WTC11 (cell line): ENCODE measurements at regions not wholly inside any gene's neighbourhood (a gene's known extent, or its start where the extent isn't known, plus 50 kb on each side); places are given as distances from the start of the nearest gene placed in this dataset.

Source experiments
- ATAC-seq: fragments of 200-7000 bp; cut with Tn5 transposase; 2 replicates; pipeline ENCODE4 v1.10.0; 2021; ENCODE audit warnings: mild to moderate bottlenecking, moderate library complexity
- CTCF ChIA-PET: fragments of 300-600 bp; sonication (Branson Sonifier 250); formaldehyde crosslinking; loops from one replicate; lab custom pipeline; 2021; ENCODE audit warnings: antibody characterized with exemption; lab: Charles Lee
- POLR2A ChIA-PET: fragments of 350-600 bp; sonication (Branson Sonifier 250); formaldehyde crosslinking; loops from one replicate; lab custom pipeline; 2021; ENCODE audit warnings: antibody characterized with exemption; lab: Charles Lee
- DNase-seq: peaks from one replicate; pipeline ENCODE4 v3.0.0; 2021; ENCODE audit warnings: low spot score
- H3K27ac Mint-ChIP-seq: 2 replicates; pipeline ENCODE4 v1.8.0; 2021; ENCODE audit warnings: mixed read lengths
- H3K27me3 Mint-ChIP-seq: 2 replicates; pipeline ENCODE4 v1.8.0; 2021; ENCODE audit warnings: low read depth, mild to moderate bottlenecking, moderate library complexity, mixed read lengths
- H3K36me3 Mint-ChIP-seq: 2 replicates; pipeline ENCODE4 v1.8.0; 2021; ENCODE audit warnings: mixed read lengths
- H3K4me1 Mint-ChIP-seq: 2 replicates; pipeline ENCODE4 v1.8.0; 2022; ENCODE audit warnings: mixed read lengths
- H3K4me3 Mint-ChIP-seq: 2 replicates; pipeline ENCODE4 v1.8.0; 2021; ENCODE audit warnings: mild to moderate bottlenecking, moderate library complexity, mixed read lengths
- H3K9me3 Mint-ChIP-seq: 2 replicates; pipeline ENCODE4 v1.8.0; 2021; ENCODE audit warnings: mixed read lengths
- ATF1 ChIP-seq: sonication (generic); formaldehyde crosslinking; IDR thresholded peaks from 2 replicates; pipeline ENCODE4 v1.8.1; 2023; ENCODE audit warnings: mild to moderate bottlenecking, moderate library complexity, missing genetic modification reagents
- CREM ChIP-seq: sonication (generic); formaldehyde crosslinking; IDR thresholded peaks from 2 replicates; pipeline ENCODE4 v1.8.1; 2022; ENCODE audit warnings: mild to moderate bottlenecking, missing genetic modification reagents, moderate library complexity
- FOXP1 ChIP-seq: sonication (generic); formaldehyde crosslinking; IDR thresholded peaks from 2 replicates; pipeline ENCODE4 v1.8.0; 2022; ENCODE audit warnings: missing genetic modification reagents, mild to moderate bottlenecking, moderate library complexity, borderline replicate concordance
- GTF2I ChIP-seq: fragments of 250-450 bp; sonication (Bioruptor Pico); conservative IDR thresholded peaks from 2 replicates; pipeline ENCODE4 v1.4.0; 2021; ENCODE audit warnings: mild to moderate bottlenecking
- HMGA2 ChIP-seq: fragments of 250-450 bp; sonication (Bioruptor Pico); IDR thresholded peaks from 2 replicates; pipeline ENCODE4 v1.4.0; 2021; ENCODE audit warnings: mild to moderate bottlenecking, moderate library complexity
- NFE2L1 ChIP-seq: sonication (generic); formaldehyde crosslinking; IDR thresholded peaks from 2 replicates; pipeline ENCODE4 v1.8.1; 2023; ENCODE audit warnings: missing genetic modification reagents
- OVOL2 ChIP-seq: fragments of 250-450 bp; sonication (Bioruptor Pico); IDR thresholded peaks from 2 replicates; pipeline ENCODE4 v1.9.0; 2021; ENCODE audit warnings: mild to moderate bottlenecking, borderline replicate concordance
- SMAD3 ChIP-seq: sonication (generic); formaldehyde crosslinking; IDR thresholded peaks from 2 replicates; pipeline ENCODE4 v1.8.0; 2022; ENCODE audit warnings: missing genetic modification reagents, mild to moderate bottlenecking, borderline replicate concordance
- SMAD4 ChIP-seq: sonication (generic); formaldehyde crosslinking; IDR thresholded peaks from 2 replicates; pipeline ENCODE4 v1.8.0; 2022; ENCODE audit warnings: mild to moderate bottlenecking, missing genetic modification reagents
- SP1 ChIP-seq: sonication (generic); formaldehyde crosslinking; conservative IDR thresholded peaks from 2 replicates; pipeline ENCODE4 v1.8.1; 2022; ENCODE audit warnings: missing genetic modification reagents
- TP53 ChIP-seq: sonication (generic); formaldehyde crosslinking; IDR thresholded peaks from 2 replicates; pipeline ENCODE4 v1.8.1; 2023; ENCODE audit warnings: mild to moderate bottlenecking, missing genetic modification reagents
- USF2 ChIP-seq: sonication (generic); formaldehyde crosslinking; IDR thresholded peaks from 2 replicates; pipeline ENCODE4 v1.8.1; 2023; ENCODE audit warnings: mild to moderate bottlenecking, missing genetic modification reagents, moderate library complexity
- ZNF263 ChIP-seq: sonication (generic); formaldehyde crosslinking; IDR thresholded peaks from 2 replicates; pipeline ENCODE4 v1.8.1; 2022; ENCODE audit warnings: low read depth, mild to moderate bottlenecking, moderate library complexity, missing genetic modification reagents
- ZNF512 ChIP-seq: sonication (generic); formaldehyde crosslinking; IDR thresholded peaks from 2 replicates; pipeline ENCODE4 v1.8.1; 2022; ENCODE audit warnings: missing genetic modification reagents, borderline replicate concordance
- TF ChIP-seq, protein P1 (sequence below): sonication (generic); formaldehyde crosslinking; IDR thresholded peaks from 2 replicates; pipeline ENCODE4 v1.8.1; 2023; ENCODE audit warnings: mild to moderate bottlenecking, missing genetic modification reagents, borderline replicate concordance
- TF ChIP-seq, protein P2 (sequence below): sonication (generic); formaldehyde crosslinking; IDR thresholded peaks from 2 replicates; pipeline ENCODE4 v1.8.1; 2023; ENCODE audit warnings: mild to moderate bottlenecking, moderate library complexity, missing genetic modification reagents
- TF ChIP-seq, protein P3 (sequence below): fragments of 250-450 bp; sonication (Bioruptor Pico); IDR thresholded peaks from 2 replicates; pipeline ENCODE4 v2.1.2; 2022; ENCODE audit warnings: mild to moderate bottlenecking, moderate library complexity
- TF ChIP-seq, protein P4 (sequence below): sonication (generic); formaldehyde crosslinking; IDR thresholded peaks from 2 replicates; pipeline ENCODE4 v1.8.0; 2022; ENCODE audit warnings: mild to moderate bottlenecking, missing genetic modification reagents
- TF ChIP-seq, protein P5 (sequence below): sonication (generic); formaldehyde crosslinking; IDR thresholded peaks from 2 replicates; pipeline ENCODE4 v1.8.0; 2022; ENCODE audit warnings: mild to moderate bottlenecking, missing genetic modification reagents

GRCh38 chr9:90054810-90055209, 450.0 kb downstream of the GADD45G start:
- Mint-ChIP-seq H3K9me3 (peaks cover 35% of the 10 kb centered on the region), H3K4me3 (no peak overlapping the region), H3K4me1 (no peaks in the 10 kb centered on the region), H3K36me3 (peaks cover 11% of the 10 kb centered on the region), H3K27me3 (peaks cover 3% of the 10 kb centered on the region; the same call in 1 of the 2 replicates), H3K27ac (no peak overlapping the region)
- no peak for TF ChIP-seq SMAD4 (CRISPR knock-in tag)
- TF ChIP-seq USF2 (CRISPR knock-in tag): no peak
- TF ChIP-seq ZNF512: no peak
- TF ChIP-seq, protein P1, sequence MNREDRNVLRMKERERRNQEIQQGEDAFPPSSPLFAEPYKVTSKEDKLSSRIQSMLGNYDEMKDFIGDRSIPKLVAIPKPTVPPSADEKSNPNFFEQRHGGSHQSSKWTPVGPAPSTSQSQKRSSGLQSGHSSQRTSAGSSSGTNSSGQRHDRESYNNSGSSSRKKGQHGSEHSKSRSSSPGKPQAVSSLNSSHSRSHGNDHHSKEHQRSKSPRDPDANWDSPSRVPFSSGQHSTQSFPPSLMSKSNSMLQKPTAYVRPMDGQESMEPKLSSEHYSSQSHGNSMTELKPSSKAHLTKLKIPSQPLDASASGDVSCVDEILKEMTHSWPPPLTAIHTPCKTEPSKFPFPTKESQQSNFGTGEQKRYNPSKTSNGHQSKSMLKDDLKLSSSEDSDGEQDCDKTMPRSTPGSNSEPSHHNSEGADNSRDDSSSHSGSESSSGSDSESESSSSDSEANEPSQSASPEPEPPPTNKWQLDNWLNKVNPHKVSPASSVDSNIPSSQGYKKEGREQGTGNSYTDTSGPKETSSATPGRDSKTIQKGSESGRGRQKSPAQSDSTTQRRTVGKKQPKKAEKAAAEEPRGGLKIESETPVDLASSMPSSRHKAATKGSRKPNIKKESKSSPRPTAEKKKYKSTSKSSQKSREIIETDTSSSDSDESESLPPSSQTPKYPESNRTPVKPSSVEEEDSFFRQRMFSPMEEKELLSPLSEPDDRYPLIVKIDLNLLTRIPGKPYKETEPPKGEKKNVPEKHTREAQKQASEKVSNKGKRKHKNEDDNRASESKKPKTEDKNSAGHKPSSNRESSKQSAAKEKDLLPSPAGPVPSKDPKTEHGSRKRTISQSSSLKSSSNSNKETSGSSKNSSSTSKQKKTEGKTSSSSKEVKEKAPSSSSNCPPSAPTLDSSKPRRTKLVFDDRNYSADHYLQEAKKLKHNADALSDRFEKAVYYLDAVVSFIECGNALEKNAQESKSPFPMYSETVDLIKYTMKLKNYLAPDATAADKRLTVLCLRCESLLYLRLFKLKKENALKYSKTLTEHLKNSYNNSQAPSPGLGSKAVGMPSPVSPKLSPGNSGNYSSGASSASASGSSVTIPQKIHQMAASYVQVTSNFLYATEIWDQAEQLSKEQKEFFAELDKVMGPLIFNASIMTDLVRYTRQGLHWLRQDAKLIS: no peak
- TF ChIP-seq SMAD3 (CRISPR knock-in tag): no peak
- TF ChIP-seq TP53 (CRISPR knock-in tag): no peak
- no peak for TF ChIP-seq CREM (CRISPR knock-in tag)
- no peak for TF ChIP-seq HMGA2 (CRISPR knock-in tag)
- TF ChIP-seq, protein P2, sequence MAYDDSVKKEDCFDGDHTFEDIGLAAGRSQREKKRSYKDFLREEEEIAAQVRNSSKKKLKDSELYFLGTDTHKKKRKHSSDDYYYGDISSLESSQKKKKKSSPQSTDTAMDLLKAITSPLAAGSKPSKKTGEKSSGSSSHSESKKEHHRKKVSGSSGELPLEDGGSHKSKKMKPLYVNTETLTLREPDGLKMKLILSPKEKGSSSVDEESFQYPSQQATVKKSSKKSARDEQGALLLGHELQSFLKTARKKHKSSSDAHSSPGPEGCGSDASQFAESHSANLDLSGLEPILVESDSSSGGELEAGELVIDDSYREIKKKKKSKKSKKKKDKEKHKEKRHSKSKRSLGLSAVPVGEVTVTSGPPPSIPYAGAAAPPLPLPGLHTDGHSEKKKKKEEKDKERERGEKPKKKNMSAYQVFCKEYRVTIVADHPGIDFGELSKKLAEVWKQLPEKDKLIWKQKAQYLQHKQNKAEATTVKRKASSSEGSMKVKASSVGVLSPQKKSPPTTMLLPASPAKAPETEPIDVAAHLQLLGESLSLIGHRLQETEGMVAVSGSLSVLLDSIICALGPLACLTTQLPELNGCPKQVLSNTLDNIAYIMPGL: no peak
- TF ChIP-seq, protein P3, sequence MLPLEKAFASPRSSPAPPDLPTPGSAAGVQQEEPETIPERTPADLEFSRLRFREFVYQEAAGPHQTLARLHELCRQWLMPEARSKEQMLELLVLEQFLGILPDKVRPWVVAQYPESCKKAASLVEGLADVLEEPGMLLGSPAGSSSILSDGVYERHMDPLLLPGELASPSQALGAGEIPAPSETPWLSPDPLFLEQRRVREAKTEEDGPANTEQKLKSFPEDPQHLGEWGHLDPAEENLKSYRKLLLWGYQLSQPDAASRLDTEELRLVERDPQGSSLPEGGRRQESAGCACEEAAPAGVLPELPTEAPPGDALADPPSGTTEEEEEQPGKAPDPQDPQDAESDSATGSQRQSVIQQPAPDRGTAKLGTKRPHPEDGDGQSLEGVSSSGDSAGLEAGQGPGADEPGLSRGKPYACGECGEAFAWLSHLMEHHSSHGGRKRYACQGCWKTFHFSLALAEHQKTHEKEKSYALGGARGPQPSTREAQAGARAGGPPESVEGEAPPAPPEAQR (CRISPR knock-in tag): no peak
- TF ChIP-seq, protein P4, sequence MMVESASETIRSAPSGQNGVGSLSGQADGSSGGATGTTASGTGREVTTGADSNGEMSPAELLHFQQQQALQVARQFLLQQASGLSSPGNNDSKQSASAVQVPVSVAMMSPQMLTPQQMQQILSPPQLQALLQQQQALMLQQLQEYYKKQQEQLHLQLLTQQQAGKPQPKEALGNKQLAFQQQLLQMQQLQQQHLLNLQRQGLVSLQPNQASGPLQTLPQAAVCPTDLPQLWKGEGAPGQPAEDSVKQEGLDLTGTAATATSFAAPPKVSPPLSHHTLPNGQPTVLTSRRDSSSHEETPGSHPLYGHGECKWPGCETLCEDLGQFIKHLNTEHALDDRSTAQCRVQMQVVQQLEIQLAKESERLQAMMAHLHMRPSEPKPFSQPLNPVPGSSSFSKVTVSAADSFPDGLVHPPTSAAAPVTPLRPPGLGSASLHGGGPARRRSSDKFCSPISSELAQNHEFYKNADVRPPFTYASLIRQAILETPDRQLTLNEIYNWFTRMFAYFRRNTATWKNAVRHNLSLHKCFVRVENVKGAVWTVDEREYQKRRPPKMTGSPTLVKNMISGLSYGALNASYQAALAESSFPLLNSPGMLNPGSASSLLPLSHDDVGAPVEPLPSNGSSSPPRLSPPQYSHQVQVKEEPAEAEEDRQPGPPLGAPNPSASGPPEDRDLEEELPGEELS: no peak
- TF ChIP-seq GTF2I: no peak
- POLR2A ChIA-PET: no interaction called here
- ATAC-seq (no peak), DNase-seq (no peak)
- CTCF ChIA-PET: interaction anchor here (1.3 kb wide), 1 partner anchor 461 kb away, joined by 3 read pairs; no protein-coding TSS in a partner anchor

- Mint-ChIP-seq H3K4me1 (no peaks in the 10 kb centered on the region), H3K9me3 (peaks cover 35% of the 10 kb centered on the region), H3K27me3 (peaks cover 3% of the 10 kb centered on the region; the same call in 1 of the 2 replicates), H3K36me3 (peaks cover 11% of the 10 kb centered on the region), H3K27ac (no peak overlapping the region), H3K4me3 (no peak overlapping the region)
- TF ChIP-seq ZNF263 (CRISPR knock-in tag) (no peak), FOXP1 (no peak), HMGA2 (CRISPR knock-in tag) (no peak), SP1 (CRISPR knock-in tag) (no peak), ATF1 (CRISPR knock-in tag) (no peak), NFE2L1 (CRISPR knock-in tag) (no peak), OVOL2 (CRISPR knock-in tag) (no peak)
- TF ChIP-seq, protein P5, sequence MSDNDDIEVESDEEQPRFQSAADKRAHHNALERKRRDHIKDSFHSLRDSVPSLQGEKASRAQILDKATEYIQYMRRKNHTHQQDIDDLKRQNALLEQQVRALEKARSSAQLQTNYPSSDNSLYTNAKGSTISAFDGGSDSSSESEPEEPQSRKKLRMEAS (CRISPR knock-in tag): no peak
- no peak for DNase-seq
- ChIA-PET CTCF (interaction anchor here (0.7 to 1.3 kb wide), 2 partner anchors 25 to 461 kb away, joined by 3 read pairs; no protein-coding TSS in a partner anchor), POLR2A (no interaction called here)
- no peak for ATAC-seq
These were observed 450.4 kb downstream of the GADD45G start for GRCh38 chr9:90055226-90055625.
